KG1 (cell line): ENCODE measurements at regions not wholly inside any gene's neighbourhood (a gene's known extent, or its start where the extent isn't known, plus 50 kb on each side); places are given as distances from the start of the nearest gene placed in this dataset.
"Not testable (repeated sequence)": the region's sequence is repeated elsewhere in the genome, so short reads cannot be mapped to it uniquely, and the experiment has no call there.

Experiments
- DNase-seq: peaks from one replicate; lab custom pipeline; 2025; lab: John Stamatoyannopoulos, UW

- no peak for DNase-seq
These were observed 116.5 kb downstream of the TTC6 start for GRCh38 chr14:37711831-37712475.

GRCh38 chr14:37712476-37712860 lies 117.0 kb downstream of the TTC6 start:
- DNase-seq: not testable (repeated sequence)

- no peak for DNase-seq
These were observed 117.6 kb downstream of the TTC6 start for GRCh38 chr14:37712976-37713431.

GRCh38 chr14:37720131-37720530 lies 124.7 kb downstream of the TTC6 start:
- DNase-seq: no peak

- DNase-seq: no peak
These were observed 126.7 kb downstream of the TTC6 start for GRCh38 chr14:37721976-37722659.

- DNase-seq: no peak
These were observed 128.1 kb downstream of the TTC6 start for GRCh38 chr14:37723515-37723914.

GRCh38 chr14:37726708-37727107 lies 131.3 kb downstream of the TTC6 start:
- no peak for DNase-seq

- no peak for DNase-seq
These were observed 133.8 kb downstream of the TTC6 start for GRCh38 chr14:37729218-37729617.

GRCh38 chr14:37731094-37731493 lies 135.7 kb downstream of the TTC6 start:
- DNase-seq: no peak

GRCh38 chr14:37745657-37746056 lies 150.2 kb downstream of the TTC6 start:
- DNase-seq: no peak

- no peak for DNase-seq
These were observed 150.9 kb downstream of the TTC6 start for GRCh38 chr14:37746140-37746832.

- no peak for DNase-seq
These were observed 158.0 kb downstream of the TTC6 start for GRCh38 chr14:37753459-37753858.

- DNase-seq: not testable (repeated sequence)
These were observed 164.8 kb downstream of the TTC6 start for GRCh38 chr14:37760275-37760674.

GRCh38 chr14:37763266-37763665 lies 167.8 kb downstream of the TTC6 start:
- DNase-seq: no peak

- DNase-seq: not testable (repeated sequence)
These were observed 176.9 kb downstream of the TTC6 start for GRCh38 chr14:37772283-37772682.

GRCh38 chr14:37776791-37777499 lies 181.5 kb downstream of the TTC6 start:
- DNase-seq: no peak

- DNase-seq: no peak
These were observed 182.9 kb downstream of the TTC6 start for GRCh38 chr14:37778135-37778943.

- no peak for DNase-seq
These were observed 184.1 kb downstream of the TTC6 start for GRCh38 chr14:37779480-37779879.

GRCh38 chr14:37780731-37781130 lies 185.3 kb downstream of the TTC6 start:
- not testable (repeated sequence) for DNase-seq

- not testable (repeated sequence) for DNase-seq
These were observed 188.9 kb downstream of the TTC6 start for GRCh38 chr14:37784203-37784826.

GRCh38 chr14:37784827-37785223 lies 189.4 kb downstream of the TTC6 start:
- not testable (repeated sequence) for DNase-seq
